KMS-11 (cell line): ENCODE measurements at regions not wholly inside any gene's neighbourhood (a gene's known extent, or its start where the extent isn't known, plus 50 kb on each side); places are given as distances from the start of the nearest gene placed in this dataset.

Source experiments
- H2AFZ ChIP-seq: fragments of 200-600 bp; sonication (generic); 2 replicates; pipeline ENCODE4 v1.6.1; 2016; ENCODE audit warnings: antibody characterized with exemption, mixed run types, low read depth
- H3K27ac ChIP-seq: fragments of 200-600 bp; sonication (generic); 2 replicates; pipeline ENCODE4 v1.6.1; 2016; ENCODE audit warnings: mild to moderate bottlenecking, mixed run types
- H3K27me3 ChIP-seq: fragments of 200-600 bp; sonication (generic); 2 replicates; pipeline ENCODE4 v1.6.1; 2017; ENCODE audit warnings: mild to moderate bottlenecking, low read depth, mixed run types, moderate library complexity; ENCODE audit not compliant: insufficient read depth
- H3K36me3 ChIP-seq: fragments of 200-600 bp; sonication (generic); 2 replicates; pipeline ENCODE4 v1.6.1; 2017; ENCODE audit warnings: mild to moderate bottlenecking, mixed run types; ENCODE audit not compliant: insufficient read depth
- H3K4me1 ChIP-seq: fragments of 200-600 bp; sonication (generic); 2 replicates; pipeline ENCODE4 v1.6.1; 2016; ENCODE audit warnings: mild to moderate bottlenecking, low read depth, mixed run types; ENCODE audit not compliant: poor library complexity, severe bottlenecking
- H3K4me2 ChIP-seq: fragments of 200-600 bp; sonication (generic); 2 replicates; pipeline ENCODE4 v1.7.0; 2016; ENCODE audit warnings: mild to moderate bottlenecking, mixed run types
- H3K4me3 ChIP-seq: fragments of 200-600 bp; sonication (generic); IDR thresholded peaks from 2 replicates; pipeline ENCODE4 v1.6.1; 2017; ENCODE audit warnings: low read depth, low read length, mixed read lengths; ENCODE audit not compliant: insufficient read depth
- H3K79me2 ChIP-seq: fragments of 200-600 bp; sonication (generic); 2 replicates; pipeline ENCODE4 v1.6.1; 2016; ENCODE audit warnings: low read depth, mixed run types; ENCODE audit not compliant: insufficient read depth
- H3K9ac ChIP-seq: fragments of 200-600 bp; sonication (generic); 2 replicates; pipeline ENCODE4 v1.6.1; 2016; ENCODE audit warnings: mild to moderate bottlenecking, mixed run types
- H4K20me1 ChIP-seq: fragments of 200-600 bp; sonication (generic); 2 replicates; pipeline ENCODE4 v1.6.1; 2016; ENCODE audit warnings: mild to moderate bottlenecking, mixed run types; ENCODE audit not compliant: insufficient read depth
- CTCF ChIP-seq: fragments of 200-600 bp; sonication (generic); conservative IDR thresholded peaks from 2 replicates; pipeline ENCODE4 v1.6.1; 2017; ENCODE audit warnings: low read depth, mild to moderate bottlenecking, antibody characterized with exemption, low read length, moderate library complexity, mixed read lengths

- Histone ChIP-seq H3K27ac (no peak overlapping the region), H3K79me2 (no peaks in the 10 kb centered on the region), H3K4me3 (no peak overlapping the region), H3K9ac (no peak overlapping the region), H3K36me3 (no peaks in the 10 kb centered on the region), H3K27me3 (no peaks in the 10 kb centered on the region), H4K20me1 (no peaks in the 10 kb centered on the region), H3K4me2 (no peak overlapping the region), H3K4me1 (no peaks in the 10 kb centered on the region), H2AFZ (no peak overlapping the region)
- no peak for TF ChIP-seq CTCF
These were observed 93.1 kb downstream of the NTMT2 start for GRCh38 chr1:170238704-170239391.

- H3K9ac ChIP-seq, result no peak overlapping the region
- no peaks in the 10 kb centered on the region for H4K20me1 ChIP-seq
- H3K36me3 ChIP-seq, result no peaks in the 10 kb centered on the region
- H3K4me2 ChIP-seq, result no peak overlapping the region
- no peak overlapping the region for H2AFZ ChIP-seq
- no peaks in the 10 kb centered on the region for H3K27me3 ChIP-seq
- no peak overlapping the region for H3K27ac ChIP-seq
- no peaks in the 10 kb centered on the region for H3K79me2 ChIP-seq
- TF ChIP-seq CTCF, result no peak
- no peaks in the 10 kb centered on the region for H3K4me1 ChIP-seq
- H3K4me3 ChIP-seq, result no peak overlapping the region
These were observed 93.7 kb downstream of the NTMT2 start for GRCh38 chr1:170239445-170239844.

- H3K27ac ChIP-seq, result no peak overlapping the region
- H3K4me2 ChIP-seq, result no peak overlapping the region
- H4K20me1 ChIP-seq, result no peaks in the 10 kb centered on the region
- H3K4me1 ChIP-seq, result no peaks in the 10 kb centered on the region
- H2AFZ ChIP-seq, result no peak overlapping the region
- TF ChIP-seq CTCF, result no peak
- H3K36me3 ChIP-seq, result no peaks in the 10 kb centered on the region
- H3K9ac ChIP-seq, result no peak overlapping the region
- no peaks in the 10 kb centered on the region for H3K79me2 ChIP-seq
- no peaks in the 10 kb centered on the region for H3K27me3 ChIP-seq
- no peak overlapping the region for H3K4me3 ChIP-seq
These were observed 94.7 kb downstream of the NTMT2 start for GRCh38 chr1:170240409-170240808.

GRCh38 chr1:170241266-170241851 lies 95.6 kb downstream of the NTMT2 start:
- no peak for TF ChIP-seq CTCF
- H3K9ac ChIP-seq, result no peak overlapping the region
- no peaks in the 10 kb centered on the region for H3K36me3 ChIP-seq
- no peak overlapping the region for H3K4me2 ChIP-seq
- no peaks in the 10 kb centered on the region for H3K79me2 ChIP-seq
- no peak overlapping the region for H3K27ac ChIP-seq
- H3K27me3 ChIP-seq, result no peaks in the 10 kb centered on the region
- H2AFZ ChIP-seq, result no peak overlapping the region
- H3K4me3 ChIP-seq, result no peak overlapping the region
- no peaks in the 10 kb centered on the region for H4K20me1 ChIP-seq
- no peaks in the 10 kb centered on the region for H3K4me1 ChIP-seq
